Amniotic stem cell (primary cell): ENCODE measurements at regions not wholly inside any gene's neighbourhood (a gene's known extent, or its start where the extent isn't known, plus 50 kb on each side); places are given as distances from the start of the nearest gene placed in this dataset.

ENCODE experiments used
- DNase-seq: peaks from one replicate; lab custom pipeline; 2025; lab: John Stamatoyannopoulos, UW

DNA sequence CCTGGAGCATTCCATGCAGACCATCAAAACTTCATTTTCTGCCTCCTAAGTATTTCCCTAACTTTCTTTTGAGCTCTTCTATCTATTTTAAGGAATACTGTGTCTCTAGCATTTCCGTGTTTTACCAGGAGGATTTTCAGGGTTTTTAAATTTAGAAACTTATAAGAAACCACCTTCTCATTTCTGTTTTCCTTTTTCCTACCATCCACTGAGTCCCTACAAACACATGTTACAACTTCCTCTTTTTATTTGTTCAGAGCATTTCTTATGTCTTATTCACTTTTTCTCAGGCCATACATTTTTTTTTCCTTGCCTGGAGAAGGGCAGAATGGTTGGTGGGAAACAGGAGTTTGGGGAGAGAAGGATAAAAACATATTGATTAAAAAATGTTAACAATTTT is 130.0 kb upstream of the BMP5 start:
- no peak for DNase-seq

DNA sequence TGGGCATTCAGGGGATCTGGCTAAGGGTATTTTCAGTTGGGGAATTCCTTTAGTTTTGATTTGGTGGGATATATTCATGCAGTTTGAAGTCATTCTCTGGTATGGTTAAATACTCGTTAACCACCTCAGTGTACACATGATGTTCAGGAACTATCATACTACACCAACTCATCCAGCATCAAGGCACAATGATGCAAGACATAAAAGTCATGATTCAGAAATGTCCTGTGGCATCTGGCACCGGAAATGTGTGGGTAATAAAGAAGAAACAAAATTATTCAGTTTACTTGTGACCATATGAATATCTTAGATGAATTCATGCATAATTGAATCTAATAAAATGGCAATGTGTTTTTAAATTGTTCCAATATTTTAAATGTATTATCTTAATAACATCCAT is 129.0 kb upstream of the BMP5 start:
- DNase-seq: no peak

GRCh38 chr6:56003616-56004015 is 128.2 kb upstream of the BMP5 start:
- no peak for DNase-seq

GRCh38 chr6:56002336-56002735 is 126.9 kb upstream of the BMP5 start:
- no peak for DNase-seq

DNA sequence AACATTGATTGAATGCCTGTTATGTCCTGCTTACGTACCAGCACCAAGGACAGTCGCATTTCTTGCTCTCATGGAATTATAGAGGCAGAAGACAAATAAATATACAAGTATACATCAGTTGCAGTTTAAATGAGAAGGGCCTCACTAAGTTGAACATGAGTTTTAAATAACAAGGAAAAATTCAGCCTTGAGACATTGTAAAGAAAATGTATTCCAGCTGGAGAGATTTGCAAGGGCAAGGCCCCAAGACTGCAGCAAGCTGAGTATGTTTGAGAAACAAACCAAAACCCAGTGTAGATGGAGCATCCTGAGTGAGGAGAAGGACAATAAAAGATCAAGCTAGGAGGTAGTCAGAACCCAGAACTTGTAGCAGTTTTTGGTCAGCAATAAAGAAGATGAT is 123.2 kb upstream of the BMP5 start:
- no peak for DNase-seq

DNA sequence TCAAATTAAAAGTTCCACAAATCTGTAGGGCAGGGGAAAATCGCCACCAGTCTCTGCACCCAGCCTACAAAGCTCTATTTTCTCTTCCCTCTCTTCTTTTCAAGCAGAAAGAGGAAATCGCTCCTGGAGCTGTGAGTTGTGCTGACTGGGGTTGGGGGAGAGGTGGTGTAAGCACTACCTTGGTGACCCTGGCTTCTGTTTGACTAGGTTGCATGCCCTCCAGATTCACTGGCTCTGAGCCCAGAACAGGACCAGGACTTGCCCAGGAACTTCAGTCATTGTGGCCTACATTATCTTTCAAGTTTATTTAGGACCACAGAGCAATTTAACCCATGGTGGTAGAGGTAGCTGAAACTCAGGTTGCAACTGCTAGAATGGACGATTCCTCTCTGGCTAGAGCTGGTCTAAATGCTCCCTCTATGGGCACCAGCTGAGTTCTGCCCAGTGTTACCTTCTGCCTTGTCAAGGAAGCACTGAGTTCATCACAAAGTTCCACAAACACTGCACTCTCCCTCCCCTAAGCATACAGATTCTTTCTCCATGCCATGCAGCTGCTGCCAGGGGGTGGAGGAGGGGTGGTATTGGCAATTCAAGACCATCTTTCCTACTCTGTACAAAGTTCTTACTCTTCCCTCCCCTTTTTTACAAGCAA is 122.0 kb upstream of the BMP5 start:
- no peak for DNase-seq

DNA sequence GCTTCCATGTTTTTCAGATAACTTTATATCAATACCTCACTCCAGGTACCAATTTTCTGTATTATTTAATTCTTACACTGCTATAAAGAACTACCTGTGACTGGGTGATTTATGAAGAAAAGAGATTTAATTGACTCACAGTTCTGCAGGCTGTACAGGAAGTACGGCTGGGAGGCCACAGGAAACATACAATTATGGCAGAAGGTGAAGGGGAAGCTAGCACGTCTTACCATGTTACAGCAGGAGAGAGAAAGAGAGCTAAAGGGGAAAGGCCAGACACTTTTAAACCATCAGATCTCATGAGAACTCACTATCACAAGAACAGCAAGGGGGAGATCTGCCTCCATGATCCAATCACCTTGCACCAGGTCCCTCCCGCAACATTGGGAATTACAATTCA is 119.1 kb upstream of the BMP5 start:
- no peak for DNase-seq

DNA sequence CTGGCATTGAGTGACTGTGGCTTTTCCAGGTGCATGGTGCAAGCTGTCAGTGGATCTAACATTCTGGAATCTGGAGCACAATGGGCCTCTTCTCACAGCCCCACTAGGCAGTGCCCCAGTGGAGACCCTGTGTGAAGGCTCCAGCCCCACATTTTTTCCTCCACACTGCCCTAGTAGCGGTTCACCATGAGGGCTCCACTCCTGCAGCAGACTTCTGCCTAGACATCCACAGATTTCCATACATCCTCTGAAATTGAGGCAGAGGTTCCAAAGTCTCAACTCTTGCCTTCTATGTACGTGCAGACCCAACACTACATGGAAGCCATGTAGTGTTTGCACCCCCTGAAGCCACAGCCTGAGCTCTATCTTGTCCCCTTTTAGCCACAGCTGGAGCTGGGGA is 118.0 kb upstream of the BMP5 start:
- DNase-seq: no peak

- no peak for DNase-seq
Observed at GRCh38 chr6:55992546-55992945, 117.2 kb upstream of the BMP5 start.

DNA sequence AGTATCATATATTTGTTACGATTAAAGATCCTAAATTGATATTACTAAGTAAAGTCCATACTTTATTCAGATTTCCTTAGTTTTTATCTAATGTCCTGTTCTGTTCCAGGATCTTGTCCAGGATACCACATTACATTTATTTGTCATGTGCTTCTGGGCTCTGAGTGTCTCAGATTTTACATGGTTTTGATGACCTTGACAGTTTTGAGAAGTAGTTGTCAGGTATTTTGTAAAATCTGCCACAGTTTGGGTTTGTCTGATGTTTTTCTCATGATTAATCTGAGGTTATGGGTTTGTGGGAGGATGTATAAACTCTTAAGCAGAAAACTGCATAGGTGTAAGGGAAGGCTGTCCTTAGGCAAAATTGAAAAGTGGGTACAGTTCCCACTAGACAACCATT is 109.9 kb upstream of the BMP5 start:
- DNase-seq: no peak

DNA sequence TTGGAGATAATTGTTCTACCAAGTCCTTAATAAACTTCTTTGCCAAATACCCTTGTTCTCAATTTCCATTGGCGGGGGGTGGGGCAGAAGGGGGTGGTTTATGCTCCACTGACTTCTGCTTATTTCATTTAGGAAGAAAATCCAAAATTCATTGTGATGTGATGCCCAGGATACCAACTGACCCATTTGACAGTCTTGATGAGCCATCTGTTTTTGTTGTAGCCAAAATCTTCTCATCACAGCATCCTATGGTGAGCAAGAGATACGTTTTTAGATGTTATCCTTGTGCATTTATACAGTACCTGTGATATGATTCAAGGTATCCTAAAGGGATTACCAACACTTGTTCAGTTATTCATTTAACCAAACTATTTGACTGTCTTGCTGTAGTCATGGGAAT is 108.5 kb upstream of the BMP5 start:
- DNase-seq: no peak

DNA sequence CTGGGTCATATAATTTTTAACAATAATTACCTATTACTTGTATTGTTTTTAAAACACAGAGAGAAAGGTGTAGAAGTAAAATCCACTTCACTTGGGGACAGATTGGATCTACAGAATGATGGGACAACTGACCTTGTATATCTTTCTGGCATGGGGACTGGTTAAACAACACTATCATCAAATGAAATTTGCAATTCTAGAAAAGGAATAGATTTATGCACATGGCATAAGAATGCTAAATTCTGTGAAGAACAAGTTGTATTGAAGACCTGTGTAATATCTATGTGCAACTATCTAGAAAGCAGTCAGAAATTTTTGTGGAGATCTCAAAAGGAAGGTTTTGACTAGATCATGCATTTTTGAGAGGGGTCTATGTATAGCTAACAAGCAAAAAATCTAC is 106.3 kb upstream of the BMP5 start:
- DNase-seq: no peak

GRCh38 chr6:55980627-55981211 is 105.3 kb upstream of the BMP5 start:
- peak; percentile 22 for DNase-seq

DNA sequence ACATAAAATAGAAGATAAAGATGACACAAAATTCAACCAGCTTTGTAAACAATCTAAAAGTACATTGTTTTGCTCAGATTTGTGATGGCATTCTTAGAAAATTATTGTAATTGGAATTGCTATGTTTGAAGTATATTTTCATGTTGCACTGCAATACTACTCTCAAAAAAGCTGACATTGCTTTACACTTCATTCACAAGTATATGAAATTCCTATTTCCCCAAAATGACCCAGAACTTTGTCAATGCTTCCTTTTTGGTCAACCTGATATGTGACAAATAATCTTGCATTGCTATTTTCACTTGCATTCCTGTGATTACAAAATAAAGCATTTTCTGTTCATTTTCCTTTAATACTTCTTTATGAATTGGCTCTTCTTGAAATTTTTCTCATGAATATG is 104.1 kb upstream of the BMP5 start:
- no peak for DNase-seq

- no peak for DNase-seq
Observed at GRCh38 chr6:55977959-55978665, 102.7 kb upstream of the BMP5 start.

GRCh38 chr6:55974688-55975087 is 99.3 kb upstream of the BMP5 start:
- no peak for DNase-seq

- no peak for DNase-seq
Observed at GRCh38 chr6:55972091-55972490, 96.7 kb upstream of the BMP5 start.

GRCh38 chr6:55969526-55969925 is 94.1 kb upstream of the BMP5 start:
- no peak for DNase-seq

DNA sequence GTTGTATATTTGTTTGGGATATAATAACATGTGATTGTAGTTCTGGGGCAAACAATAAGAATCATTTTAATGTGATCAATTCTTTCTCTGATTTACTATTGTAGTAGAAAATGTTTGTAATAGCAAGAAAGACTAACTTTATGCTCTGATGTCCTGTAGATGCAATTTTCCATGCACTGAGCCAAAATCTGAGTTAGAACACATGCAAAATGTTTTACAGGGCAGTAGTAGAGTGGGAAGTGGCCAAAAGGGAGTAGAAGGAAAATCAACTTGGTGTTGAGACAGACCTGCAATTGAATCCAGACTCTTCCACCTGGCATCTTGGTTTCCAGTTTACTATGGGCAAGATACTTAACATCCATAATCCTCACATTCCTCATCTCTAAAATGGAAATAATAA is 93.5 kb upstream of the BMP5 start:
- DNase-seq: no peak

DNA sequence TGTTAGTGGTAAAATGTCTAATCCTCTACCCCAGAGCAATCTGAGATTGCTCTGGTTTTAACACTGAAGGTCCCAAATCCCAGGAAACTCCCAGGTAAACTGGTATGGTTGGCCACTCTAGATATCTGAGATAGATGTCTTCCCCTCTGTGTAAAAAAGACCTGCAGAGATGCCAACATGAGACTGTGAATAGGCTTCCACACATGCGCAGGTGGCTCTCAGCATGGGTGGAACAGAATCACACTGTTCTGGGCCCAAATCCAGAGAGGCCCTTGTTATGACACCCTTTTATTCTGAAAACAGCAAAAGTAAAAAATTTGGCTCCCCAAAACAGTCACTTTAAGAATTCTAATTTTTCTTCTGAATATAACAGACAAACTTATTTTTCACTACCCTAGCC is 88.7 kb upstream of the BMP5 start:
- no peak for DNase-seq

GRCh38 chr6:55963301-55963700 is 87.9 kb upstream of the BMP5 start:
- DNase-seq: no peak

- DNase-seq: no peak
Observed at GRCh38 chr6:55960344-55960743, 85.0 kb upstream of the BMP5 start.

- no peak for DNase-seq
Observed at GRCh38 chr6:55958790-55959189, 83.4 kb upstream of the BMP5 start.

GRCh38 chr6:55957961-55958422 is 82.6 kb upstream of the BMP5 start:
- DNase-seq: peak; percentile 32
